ENCODE measurements at regions not wholly inside any gene's neighbourhood (a gene's known extent, or its start where the extent isn't known, plus 50 kb on each side); places are given as distances from the start of the nearest gene placed in this dataset.
"Not testable (repeated sequence)": the region's sequence is repeated elsewhere in the genome, so short reads cannot be mapped to it uniquely, and the experiment has no call there.

- in situ Hi-C loops (cut with HindIII; ENCODE audit: low pct_ligation_motif_present, low pct_unique_long_range_greater_than_20kb, low sequenced_read_pairs) = no loop called here
- no peak for DNase-seq
These were observed 120.5 kb upstream of the WDR1 start for GRCh38 chr4:10237131-10237530.

- DNase-seq = no peak
- in situ Hi-C loops (cut with HindIII; ENCODE audit: low pct_ligation_motif_present, low pct_unique_long_range_greater_than_20kb, low sequenced_read_pairs) = no loop called here
These were observed 115.5 kb upstream of the WDR1 start for GRCh38 chr4:10232114-10232513.

- DNase-seq = no peak
- in situ Hi-C loops (cut with HindIII; ENCODE audit: low pct_ligation_motif_present, low pct_unique_long_range_greater_than_20kb, low sequenced_read_pairs) = no loop called here
These were observed 110.2 kb upstream of the WDR1 start for GRCh38 chr4:10226756-10227155.

GRCh38 chr4:10225096-10225495, 108.5 kb upstream of the WDR1 start:
- in situ Hi-C loops (cut with HindIII; ENCODE audit: low pct_ligation_motif_present, low pct_unique_long_range_greater_than_20kb, low sequenced_read_pairs) = no loop called here
- DNase-seq = no peak

GRCh38 chr4:10223782-10224181, 107.2 kb upstream of the WDR1 start:
- in situ Hi-C loops (cut with HindIII; ENCODE audit: low pct_ligation_motif_present, low pct_unique_long_range_greater_than_20kb, low sequenced_read_pairs) = no loop called here
- DNase-seq = no peak

GRCh38 chr4:10213481-10213880, 96.9 kb upstream of the WDR1 start:
- in situ Hi-C loops (cut with HindIII; ENCODE audit: low pct_ligation_motif_present, low pct_unique_long_range_greater_than_20kb, low sequenced_read_pairs); DNase-seq: not testable (repeated sequence)

GRCh38 chr4:10212901-10213300, 96.3 kb upstream of the WDR1 start:
- in situ Hi-C loops (cut with HindIII; ENCODE audit: low pct_ligation_motif_present, low pct_unique_long_range_greater_than_20kb, low sequenced_read_pairs) = no loop called here
- no peak for DNase-seq

GRCh38 chr4:10212400-10212799, 95.8 kb upstream of the WDR1 start:
- in situ Hi-C loops (cut with HindIII; ENCODE audit: low pct_ligation_motif_present, low pct_unique_long_range_greater_than_20kb, low sequenced_read_pairs) = no loop called here
- no peak for DNase-seq

- DNase-seq = no peak
- in situ Hi-C loops (cut with HindIII; ENCODE audit: low pct_ligation_motif_present, low pct_unique_long_range_greater_than_20kb, low sequenced_read_pairs) = no loop called here
These were observed 90.5 kb upstream of the WDR1 start for GRCh38 chr4:10207116-10207515.

- in situ Hi-C loops (cut with HindIII; ENCODE audit: low pct_ligation_motif_present, low pct_unique_long_range_greater_than_20kb, low sequenced_read_pairs) = no loop called here
- no peak for DNase-seq
These were observed 88.6 kb upstream of the WDR1 start for GRCh38 chr4:10205223-10205622.

- in situ Hi-C loops (cut with HindIII; ENCODE audit: low pct_ligation_motif_present, low pct_unique_long_range_greater_than_20kb, low sequenced_read_pairs) = no loop called here
- DNase-seq = no peak
These were observed 87.9 kb upstream of the WDR1 start for GRCh38 chr4:10204401-10205058.

- no peak for DNase-seq
- in situ Hi-C loops (cut with HindIII; ENCODE audit: low pct_ligation_motif_present, low pct_unique_long_range_greater_than_20kb, low sequenced_read_pairs) = no loop called here
These were observed 87.3 kb upstream of the WDR1 start for GRCh38 chr4:10203851-10204250.

GRCh38 chr4:10201381-10202223, 85.0 kb upstream of the WDR1 start:
- DNase-seq = no peak
- in situ Hi-C loops (cut with HindIII; ENCODE audit: low pct_ligation_motif_present, low pct_unique_long_range_greater_than_20kb, low sequenced_read_pairs) = no loop called here

- in situ Hi-C loops (cut with HindIII; ENCODE audit: low pct_ligation_motif_present, low pct_unique_long_range_greater_than_20kb, low sequenced_read_pairs) = no loop called here
- no peak for DNase-seq
These were observed 84.3 kb upstream of the WDR1 start for GRCh38 chr4:10200869-10201268.

GRCh38 chr4:10198365-10198764, 81.8 kb upstream of the WDR1 start:
- in situ Hi-C loops (cut with HindIII; ENCODE audit: low pct_ligation_motif_present, low pct_unique_long_range_greater_than_20kb, low sequenced_read_pairs) = no loop called here
- DNase-seq = no peak

GRCh38 chr4:10197952-10198351, 81.4 kb upstream of the WDR1 start:
- DNase-seq = no peak
- in situ Hi-C loops (cut with HindIII; ENCODE audit: low pct_ligation_motif_present, low pct_unique_long_range_greater_than_20kb, low sequenced_read_pairs) = no loop called here

GRCh38 chr4:10196191-10196590, 79.6 kb upstream of the WDR1 start:
- DNase-seq = no peak
- in situ Hi-C loops (cut with HindIII; ENCODE audit: low pct_ligation_motif_present, low pct_unique_long_range_greater_than_20kb, low sequenced_read_pairs) = no loop called here

GRCh38 chr4:10192331-10192730, 75.7 kb upstream of the WDR1 start:
- DNase-seq = no peak
- in situ Hi-C loops (cut with HindIII; ENCODE audit: low pct_ligation_motif_present, low pct_unique_long_range_greater_than_20kb, low sequenced_read_pairs) = no loop called here

GRCh38 chr4:10188400-10189004, 71.9 kb upstream of the WDR1 start:
- no peak for DNase-seq
- in situ Hi-C loops (cut with HindIII; ENCODE audit: low pct_ligation_motif_present, low pct_unique_long_range_greater_than_20kb, low sequenced_read_pairs) = no loop called here
